OCI-LY3 (cell line): ENCODE measurements at regions not wholly inside any gene's neighbourhood (a gene's known extent, or its start where the extent isn't known, plus 50 kb on each side); places are given as distances from the start of the nearest gene placed in this dataset.

ENCODE experiments used
- H2AFZ ChIP-seq: fragments of 200-600, 300-600 bp; shearing (Covaris generic); 2 replicates; pipeline ENCODE4 v1.6.0; 2014; ENCODE audit warnings: antibody characterized with exemption, low read depth, low read length
- H3K27ac ChIP-seq: fragments of 200-600, 300-600 bp; sonication (generic); 2 replicates; pipeline ENCODE4 v1.5.1; 2014; ENCODE audit warnings: mild to moderate bottlenecking, low read length, moderate library complexity, mixed read lengths
- H3K27me3 ChIP-seq: fragments of 200-600, 300-600 bp; sonication (generic); 2 replicates; pipeline ENCODE4 v1.6.1; 2014; ENCODE audit warnings: low read depth, low read length, mixed read lengths
- H3K36me3 ChIP-seq: fragments of 200-600, 300-600 bp; sonication (generic); replicated peaks from 2 replicates; pipeline ENCODE3; 2014; ENCODE audit warnings: low read depth, low read length, mixed read lengths
- H3K4me1 ChIP-seq: fragments of 300-600, 200-600 bp; sonication (generic); 2 replicates; pipeline ENCODE4 v1.6.1; 2014; ENCODE audit warnings: low read length, mixed read lengths
- H3K4me2 ChIP-seq: fragments of 200-600, 300-600 bp; sonication (generic); 2 replicates; pipeline ENCODE4 v1.6.1; 2014; ENCODE audit warnings: low read length, mixed read lengths
- H3K4me3 ChIP-seq: fragments of 300-600, 200-600 bp; sonication (generic); 2 replicates; pipeline ENCODE4 v1.5.1; 2014; ENCODE audit warnings: antibody characterized with exemption, mild to moderate bottlenecking, low read length, moderate library complexity
- H3K79me2 ChIP-seq: fragments of 300-600, 200-600 bp; shearing (Covaris generic); 2 replicates; pipeline ENCODE4 v1.6.1; 2014; ENCODE audit warnings: mild to moderate bottlenecking, low read length, mixed read lengths
- H3K9ac ChIP-seq: fragments of 300-600, 200-600 bp; shearing (Covaris generic); 2 replicates; pipeline ENCODE4 v1.6.0; 2014; ENCODE audit warnings: mild to moderate bottlenecking, low read length, moderate library complexity
- H3K9me3 ChIP-seq: fragments of 200-600, 300-600 bp; shearing (Covaris generic); 2 replicates; pipeline ENCODE4 v1.6.1; 2014; ENCODE audit warnings: low read length, mixed read lengths; ENCODE audit not compliant: insufficient read depth
- H4K20me1 ChIP-seq: fragments of 200-600, 300-600 bp; sonication (generic); 2 replicates; pipeline ENCODE4 v1.6.1; 2016; ENCODE audit warnings: low read length, mixed read lengths; ENCODE audit not compliant: insufficient read depth
- CTCF ChIP-seq: fragments of 200-600, 300-600 bp; sonication (generic); IDR thresholded peaks from 2 replicates; pipeline ENCODE4 v1.5.1; 2014; ENCODE audit warnings: antibody characterized with exemption, low read length, low read depth
- EZH2phosphoT487 ChIP-seq: fragments of 200-600 bp; shearing (Covaris generic); IDR thresholded peaks from 2 replicates; pipeline ENCODE4 v1.6.1; 2018; ENCODE audit warnings: antibody characterized with exemption, mixed run types, low read depth

GRCh38 chr19:28829359-28829758, 383.6 kb downstream of the UQCRFS1 start:
- Histone ChIP-seq H3K4me3 (no peak overlapping the region), H3K4me2 (no peak overlapping the region), H3K9me3 (no peaks in the 10 kb centered on the region), H3K4me1 (no peaks in the 10 kb centered on the region), H4K20me1 (no peaks in the 10 kb centered on the region), H3K9ac (no peak overlapping the region), H3K27me3 (peaks cover 39% of the 10 kb centered on the region), H3K79me2 (no peaks in the 10 kb centered on the region), H3K36me3 (no peaks in the 10 kb centered on the region), H3K27ac (no peak overlapping the region), H2AFZ (no peak overlapping the region)
- TF ChIP-seq EZH2phosphoT487 = no peak
- TF ChIP-seq CTCF = no peak

DNA sequence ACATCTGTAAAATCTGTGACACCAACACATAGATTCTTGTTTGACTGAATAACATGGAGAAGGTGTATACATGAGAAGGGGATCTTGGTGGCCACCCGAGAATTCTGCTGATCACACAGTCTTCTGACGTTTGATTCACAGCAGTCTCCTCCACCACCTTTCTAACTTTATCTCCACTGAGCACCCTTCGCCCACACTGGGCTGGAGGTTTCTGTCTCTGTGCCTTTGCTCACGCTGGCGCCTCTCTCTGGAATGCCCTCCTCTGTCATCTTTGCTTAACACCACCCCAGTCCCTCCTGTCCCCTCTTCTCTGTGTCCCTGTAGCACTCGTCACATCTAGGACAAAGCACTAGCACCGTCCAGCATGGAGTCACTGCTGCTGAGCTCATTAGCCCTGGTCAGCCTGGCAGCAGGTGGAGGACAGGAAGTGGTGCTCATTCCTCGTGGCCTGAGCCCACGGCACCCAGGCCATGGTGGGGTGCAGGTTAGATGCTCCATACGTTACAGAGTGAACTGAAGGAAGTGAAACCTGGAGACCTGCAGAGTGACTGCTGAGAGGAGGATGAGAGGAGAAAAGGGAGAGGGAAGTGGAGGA, 384.6 kb downstream of the UQCRFS1 start:
- no peak overlapping the region for H3K9ac ChIP-seq
- no peak overlapping the region for H3K27ac ChIP-seq
- no peaks in the 10 kb centered on the region for H3K9me3 ChIP-seq
- peaks cover 31% of the 10 kb centered on the region for H3K27me3 ChIP-seq
- TF ChIP-seq EZH2phosphoT487 = no peak
- TF ChIP-seq CTCF = no peak
- no peak overlapping the region for H3K4me3 ChIP-seq
- H3K4me1 ChIP-seq = no peaks in the 10 kb centered on the region
- no peak overlapping the region for H3K4me2 ChIP-seq
- H3K79me2 ChIP-seq = no peaks in the 10 kb centered on the region
- H3K36me3 ChIP-seq = no peaks in the 10 kb centered on the region
- H4K20me1 ChIP-seq = no peaks in the 10 kb centered on the region
- H2AFZ ChIP-seq = no peak overlapping the region

GRCh38 chr19:28827382-28827781, 385.6 kb downstream of the UQCRFS1 start:
- Histone ChIP-seq H3K4me2 (no peak overlapping the region), H3K4me1 (no peaks in the 10 kb centered on the region), H3K27me3 (peaks cover 35% of the 10 kb centered on the region), H3K4me3 (no peak overlapping the region), H2AFZ (no peak overlapping the region), H3K9me3 (no peaks in the 10 kb centered on the region), H3K36me3 (no peaks in the 10 kb centered on the region), H3K9ac (no peak overlapping the region), H3K27ac (no peak overlapping the region), H4K20me1 (no peaks in the 10 kb centered on the region), H3K79me2 (no peaks in the 10 kb centered on the region)
- no peak for TF ChIP-seq EZH2phosphoT487
- TF ChIP-seq CTCF = no peak

DNA sequence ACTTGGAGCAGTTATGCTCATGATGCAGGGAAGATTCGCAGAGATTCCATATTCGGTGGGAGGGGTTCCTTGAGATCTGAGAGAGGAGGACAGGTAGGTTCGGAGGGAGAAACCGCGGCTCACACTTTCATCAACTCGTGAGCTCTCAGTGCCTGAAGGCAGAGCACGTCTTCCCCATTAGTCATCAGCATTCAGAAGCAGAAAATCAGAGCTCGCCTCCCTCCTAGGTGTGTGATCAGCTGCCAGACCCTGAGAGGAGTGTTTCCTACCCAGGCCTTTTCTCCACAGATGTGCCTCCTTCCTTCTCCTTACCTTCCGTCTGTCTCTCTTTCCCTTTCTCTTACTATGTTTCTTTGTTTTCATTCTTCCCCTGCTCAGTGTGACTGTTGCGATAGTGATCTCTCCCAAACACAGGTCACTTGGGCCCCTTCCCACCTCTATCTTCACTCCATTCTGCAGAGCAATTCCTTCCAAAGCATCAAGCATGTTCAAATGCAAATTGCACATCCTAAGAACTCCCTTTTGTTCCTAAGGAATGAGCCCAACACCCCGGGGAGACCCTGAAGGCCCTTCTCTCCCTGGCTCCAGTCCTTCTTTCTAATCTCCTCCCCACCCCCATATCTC, 389.5 kb downstream of the UQCRFS1 start:
- Histone ChIP-seq H3K36me3 (no peaks in the 10 kb centered on the region), H3K27ac (no peak overlapping the region), H3K4me1 (no peaks in the 10 kb centered on the region), H4K20me1 (no peaks in the 10 kb centered on the region), H3K79me2 (no peaks in the 10 kb centered on the region), H3K9ac (no peak overlapping the region), H3K4me3 (no peak overlapping the region), H3K27me3 (peaks cover 40% of the 10 kb centered on the region), H3K4me2 (no peak overlapping the region), H2AFZ (no peak overlapping the region), H3K9me3 (no peaks in the 10 kb centered on the region)
- no peak for TF ChIP-seq CTCF
- no peak for TF ChIP-seq EZH2phosphoT487
